HG03439 (cell line): ENCODE measurements at regions not wholly inside any gene's neighbourhood (a gene's known extent, or its start where the extent isn't known, plus 50 kb on each side); places are given as distances from the start of the nearest gene placed in this dataset.
"Not testable (repeated sequence)": the region's sequence is repeated elsewhere in the genome, so short reads cannot be mapped to it uniquely, and the experiment has no call there.

Experiments used
- ATAC-seq: cut with Tn5 transposase; IDR thresholded peaks from one replicate; pipeline ENCODE4 v1.9.1; 2021; ENCODE audit warnings: mild to moderate bottlenecking, moderate library complexity; ENCODE audit not compliant: unreplicated experiment

- ATAC-seq, result no peak
Observed at GRCh38 chrX:121836000-121836399, 788.6 kb downstream of the GLUD2 start.

GRCh38 chrX:121851033-121851432 lies 803.6 kb downstream of the GLUD2 start:
- ATAC-seq, result no peak

- ATAC-seq, result no peak
Observed at GRCh38 chrX:121853762-121854613, 806.6 kb downstream of the GLUD2 start.

- ATAC-seq, result no peak
Observed at GRCh38 chrX:121854614-121854911, 807.2 kb downstream of the GLUD2 start.

- ATAC-seq, result no peak
Observed at GRCh38 chrX:121858867-121859647, 811.6 kb downstream of the GLUD2 start.

GRCh38 chrX:121863976-121864375 lies 816.6 kb downstream of the GLUD2 start:
- no peak for ATAC-seq

GRCh38 chrX:121864561-121864960 lies 817.2 kb downstream of the GLUD2 start:
- ATAC-seq, result no peak

- ATAC-seq, result no peak
Observed at GRCh38 chrX:121869876-121870477, 822.6 kb downstream of the GLUD2 start.

GRCh38 chrX:121871122-121871521 lies 823.7 kb downstream of the GLUD2 start:
- no peak for ATAC-seq

- ATAC-seq, result no peak
Observed at GRCh38 chrX:121876305-121876704, 828.9 kb downstream of the GLUD2 start.

GRCh38 chrX:121877337-121877736 lies 829.9 kb downstream of the GLUD2 start:
- not testable (repeated sequence) for ATAC-seq

GRCh38 chrX:121886557-121886956 lies 839.1 kb downstream of the GLUD2 start:
- ATAC-seq, result no peak

GRCh38 chrX:121894756-121895155 lies 847.3 kb downstream of the GLUD2 start:
- no peak for ATAC-seq

GRCh38 chrX:121902463-121902862 lies 855.1 kb downstream of the GLUD2 start:
- no peak for ATAC-seq

- ATAC-seq, result no peak
Observed at GRCh38 chrX:121903961-121904360, 856.6 kb downstream of the GLUD2 start.

- no peak for ATAC-seq
Observed at GRCh38 chrX:121921258-121921657, 873.8 kb downstream of the GLUD2 start.

GRCh38 chrX:121931567-121931966 lies 884.2 kb downstream of the GLUD2 start:
- ATAC-seq, result no peak

- ATAC-seq, result no peak
Observed at GRCh38 chrX:121932688-121933087, 885.3 kb downstream of the GLUD2 start.

- no peak for ATAC-seq
Observed at GRCh38 chrX:121949041-121949760, 901.8 kb downstream of the GLUD2 start.

GRCh38 chrX:121958886-121959285 lies 911.5 kb downstream of the GLUD2 start:
- no peak for ATAC-seq

- ATAC-seq, result no peak
Observed at GRCh38 chrX:121975671-121976070, 928.3 kb downstream of the GLUD2 start.
